ENCODE measurements at regions not wholly inside any gene's neighbourhood (a gene's known extent, or its start where the extent isn't known, plus 50 kb on each side); places are given as distances from the start of the nearest gene placed in this dataset.

GRCh38 chr1:163914785-163915413 lies 593.1 kb downstream of the NUF2 start:
- TF ChIP-seq, protein P1, sequence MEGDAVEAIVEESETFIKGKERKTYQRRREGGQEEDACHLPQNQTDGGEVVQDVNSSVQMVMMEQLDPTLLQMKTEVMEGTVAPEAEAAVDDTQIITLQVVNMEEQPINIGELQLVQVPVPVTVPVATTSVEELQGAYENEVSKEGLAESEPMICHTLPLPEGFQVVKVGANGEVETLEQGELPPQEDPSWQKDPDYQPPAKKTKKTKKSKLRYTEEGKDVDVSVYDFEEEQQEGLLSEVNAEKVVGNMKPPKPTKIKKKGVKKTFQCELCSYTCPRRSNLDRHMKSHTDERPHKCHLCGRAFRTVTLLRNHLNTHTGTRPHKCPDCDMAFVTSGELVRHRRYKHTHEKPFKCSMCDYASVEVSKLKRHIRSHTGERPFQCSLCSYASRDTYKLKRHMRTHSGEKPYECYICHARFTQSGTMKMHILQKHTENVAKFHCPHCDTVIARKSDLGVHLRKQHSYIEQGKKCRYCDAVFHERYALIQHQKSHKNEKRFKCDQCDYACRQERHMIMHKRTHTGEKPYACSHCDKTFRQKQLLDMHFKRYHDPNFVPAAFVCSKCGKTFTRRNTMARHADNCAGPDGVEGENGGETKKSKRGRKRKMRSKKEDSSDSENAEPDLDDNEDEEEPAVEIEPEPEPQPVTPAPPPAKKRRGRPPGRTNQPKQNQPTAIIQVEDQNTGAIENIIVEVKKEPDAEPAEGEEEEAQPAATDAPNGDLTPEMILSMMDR (IDR thresholded peaks at IDR 0.05; ENCODE audit: control extremely low read depth, extremely low read depth, low read depth, missing control alignments), result no peak
- DNase-seq (ENCODE audit: extremely low spot score), result no peak
- POLR2A ChIA-PET, result no interaction called here
- CTCF ChIA-PET, result interaction anchor here (2.1 kb wide), 1 partner anchor 10 kb away, joined by 5 read pairs; no protein-coding TSS in a partner anchor

GRCh38 chr1:163922743-163923201 lies 601.0 kb downstream of the NUF2 start:
- no peak for DNase-seq (ENCODE audit: extremely low spot score)
- ChIA-PET CTCF (no interaction called here), POLR2A (no interaction called here)
- TF ChIP-seq, protein P1 (IDR thresholded peaks at IDR 0.05; ENCODE audit: control extremely low read depth, extremely low read depth, low read depth, missing control alignments), result no peak

GRCh38 chr1:163924041-163924440 lies 602.3 kb downstream of the NUF2 start:
- ChIA-PET CTCF (interaction anchor here (1.1 kb wide), 1 partner anchor 10 kb away, joined by 5 read pairs; no protein-coding TSS in a partner anchor), POLR2A (no interaction called here)
- TF ChIP-seq, protein P1 (IDR thresholded peaks at IDR 0.05; ENCODE audit: control extremely low read depth, extremely low read depth, low read depth, missing control alignments), result no peak
- no peak for DNase-seq (ENCODE audit: extremely low spot score)

DNA sequence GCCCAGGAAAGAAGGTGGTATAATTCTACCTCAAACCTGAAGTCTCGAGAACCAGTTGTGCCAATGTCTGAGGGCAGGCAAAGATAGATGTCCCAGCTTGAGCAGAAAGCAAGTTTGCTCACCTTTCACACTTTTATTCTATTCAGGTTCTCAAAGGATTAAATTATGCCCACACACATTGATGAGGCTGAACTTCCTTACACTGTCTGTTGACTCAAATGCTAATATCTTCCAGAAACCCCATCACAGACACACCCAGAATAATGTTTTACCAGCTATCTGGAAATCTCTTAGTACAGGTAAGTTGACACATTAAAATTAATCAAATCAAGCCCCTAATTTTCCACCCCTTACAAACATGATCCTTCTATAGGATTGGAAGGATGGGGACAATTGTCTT lies 605.7 kb downstream of the NUF2 start:
- POLR2A ChIA-PET, result no interaction called here

DNA sequence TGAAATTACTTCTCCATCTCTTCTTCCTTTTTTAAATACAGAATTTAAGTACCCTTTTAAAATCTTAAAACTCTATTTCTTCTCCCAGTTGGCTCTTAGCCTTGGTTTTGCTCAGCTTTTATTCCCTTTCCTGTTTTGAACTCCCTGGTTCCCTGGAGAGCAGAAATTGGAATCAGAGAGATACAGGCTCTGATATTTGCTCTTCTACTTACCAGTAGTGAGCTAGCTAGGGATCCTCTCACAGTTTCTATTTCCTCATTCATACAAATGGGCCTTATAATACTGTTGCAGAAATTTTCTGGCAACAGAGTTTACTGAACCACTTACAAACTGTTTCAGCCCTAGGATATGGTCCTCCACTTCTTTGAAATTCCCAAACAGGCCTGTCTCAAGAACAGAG lies 606.3 kb downstream of the NUF2 start:
- TF ChIP-seq, protein P1 (IDR thresholded peaks at IDR 0.05; ENCODE audit: control extremely low read depth, extremely low read depth, low read depth, missing control alignments), result no peak

More for the DNA sequence above, 605.7 kb downstream of the NUF2 start:
- CTCF ChIA-PET, result interaction anchor here (1.9 kb wide), 1 partner anchor 8 kb away, joined by 4 read pairs; no protein-coding TSS in a partner anchor
- no peak for DNase-seq (ENCODE audit: extremely low spot score)
- TF ChIP-seq, protein P1 (IDR thresholded peaks at IDR 0.05; ENCODE audit: control extremely low read depth, extremely low read depth, low read depth, missing control alignments), result no peak

DNA sequence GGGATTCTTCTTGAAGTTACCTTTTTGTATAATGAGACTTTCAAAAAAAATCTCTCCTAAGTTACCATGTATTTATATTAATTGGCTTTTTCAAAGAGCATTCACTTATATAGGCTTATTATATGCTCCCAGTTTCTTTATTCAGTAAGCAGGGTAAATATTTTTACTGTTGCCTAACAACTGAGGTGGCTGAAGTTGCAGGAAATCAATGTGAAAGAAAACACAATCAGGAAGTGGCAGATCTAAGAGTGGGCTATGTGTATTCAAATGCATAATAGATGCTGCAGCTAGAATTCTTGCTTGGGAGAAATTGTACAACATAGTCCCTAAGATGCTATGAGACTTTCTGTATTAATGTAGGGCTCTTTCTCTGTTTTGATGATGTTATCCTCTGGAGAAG lies 606.9 kb downstream of the NUF2 start:
- ChIA-PET CTCF (no interaction called here), POLR2A (no interaction called here)
- TF ChIP-seq, protein P1 (IDR thresholded peaks at IDR 0.05; ENCODE audit: control extremely low read depth, extremely low read depth, low read depth, missing control alignments), result no peak
- no peak for DNase-seq (ENCODE audit: extremely low spot score)

More for the DNA sequence above, 606.3 kb downstream of the NUF2 start:
- no peak for DNase-seq (ENCODE audit: extremely low spot score)
- CTCF ChIA-PET, result interaction anchor here (1.9 kb wide), 1 partner anchor 8 kb away, joined by 4 read pairs; no protein-coding TSS in a partner anchor
- POLR2A ChIA-PET, result no interaction called here
